GM21367 (cell line): ENCODE measurements at regions not wholly inside any gene's neighbourhood (a gene's known extent, or its start where the extent isn't known, plus 50 kb on each side); places are given as distances from the start of the nearest gene placed in this dataset.

Experiments
- ATAC-seq: cut with Tn5 transposase; IDR thresholded peaks from one replicate; pipeline ENCODE4 v1.9.1; 2021; ENCODE audit not compliant: unreplicated experiment

GRCh38 chr10:118472415-118473304 lies 122.8 kb downstream of the PRLHR start:
- no peak for ATAC-seq

DNA sequence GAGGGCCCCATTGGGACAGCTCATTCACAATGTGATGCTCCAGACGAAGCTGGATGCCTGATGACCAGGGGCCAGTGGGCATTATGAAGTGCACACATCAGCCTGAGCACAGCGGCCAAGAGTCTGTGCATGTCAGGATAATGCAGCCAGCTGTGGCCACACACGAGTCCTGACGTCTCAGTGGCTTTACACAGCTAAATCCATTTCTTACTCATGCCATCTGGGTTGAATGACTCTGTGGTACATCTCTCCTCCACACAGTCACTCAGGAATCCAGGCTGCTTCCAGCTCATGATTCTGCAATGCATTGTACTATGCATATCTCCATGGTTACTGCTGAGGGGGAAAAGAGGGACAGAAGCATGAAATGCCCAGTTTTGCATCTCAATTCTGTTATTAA lies 123.6 kb downstream of the PRLHR start:
- no peak for ATAC-seq

GRCh38 chr10:118470470-118470869 lies 125.0 kb downstream of the PRLHR start:
- ATAC-seq, result no peak

GRCh38 chr10:118467200-118467599 lies 125.1 kb upstream of the FAM204A start:
- no peak for ATAC-seq

DNA sequence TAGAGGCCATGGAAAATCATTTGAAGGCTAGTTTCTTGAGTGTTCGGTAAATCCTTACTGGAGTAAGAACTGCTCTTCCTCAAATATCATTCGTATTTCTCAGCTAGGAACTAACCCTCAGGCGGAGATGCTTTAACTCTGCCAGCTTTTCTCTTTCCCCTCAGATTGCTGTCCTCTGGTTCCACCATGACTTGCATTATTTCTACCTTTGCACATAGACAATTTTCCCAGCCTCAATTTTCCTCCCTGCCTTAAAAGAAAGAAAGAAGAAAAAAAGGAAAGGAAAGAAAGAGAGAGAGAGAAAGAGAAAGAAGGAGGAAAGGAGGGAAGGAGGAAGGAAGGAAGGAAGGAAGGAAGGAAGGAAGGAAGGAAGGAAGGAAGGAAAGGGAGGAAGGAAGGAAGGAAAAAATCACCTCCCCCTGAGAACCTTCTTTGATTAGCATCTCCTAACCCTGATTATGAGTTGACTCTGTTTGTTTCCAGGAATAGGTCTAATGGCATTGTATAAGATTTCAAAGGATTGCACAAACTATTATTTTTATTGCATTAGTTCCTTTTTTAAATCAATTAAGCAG lies 123.3 kb upstream of the FAM204A start:
- no peak for ATAC-seq

GRCh38 chr10:118463740-118464139 lies 121.6 kb upstream of the FAM204A start:
- no peak for ATAC-seq

DNA sequence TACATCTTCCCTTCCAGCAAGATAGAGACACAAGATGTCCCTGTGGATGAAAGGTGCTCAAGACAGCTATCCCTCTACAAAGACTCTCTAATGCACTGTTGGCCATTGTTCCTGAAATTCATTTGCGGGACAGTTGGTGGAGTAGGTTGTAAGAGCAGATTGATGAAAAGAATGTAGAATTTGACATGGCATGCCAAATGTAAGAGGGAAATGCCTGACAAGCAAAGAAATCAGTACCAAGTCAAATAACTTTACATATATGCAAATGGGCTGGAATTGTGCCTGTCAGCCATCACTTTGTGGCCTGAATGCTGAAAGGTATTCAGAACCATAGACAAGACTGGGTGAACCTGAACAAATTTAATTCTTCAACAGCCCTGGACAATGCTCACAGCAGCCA lies 120.3 kb upstream of the FAM204A start:
- ATAC-seq, result no peak

DNA sequence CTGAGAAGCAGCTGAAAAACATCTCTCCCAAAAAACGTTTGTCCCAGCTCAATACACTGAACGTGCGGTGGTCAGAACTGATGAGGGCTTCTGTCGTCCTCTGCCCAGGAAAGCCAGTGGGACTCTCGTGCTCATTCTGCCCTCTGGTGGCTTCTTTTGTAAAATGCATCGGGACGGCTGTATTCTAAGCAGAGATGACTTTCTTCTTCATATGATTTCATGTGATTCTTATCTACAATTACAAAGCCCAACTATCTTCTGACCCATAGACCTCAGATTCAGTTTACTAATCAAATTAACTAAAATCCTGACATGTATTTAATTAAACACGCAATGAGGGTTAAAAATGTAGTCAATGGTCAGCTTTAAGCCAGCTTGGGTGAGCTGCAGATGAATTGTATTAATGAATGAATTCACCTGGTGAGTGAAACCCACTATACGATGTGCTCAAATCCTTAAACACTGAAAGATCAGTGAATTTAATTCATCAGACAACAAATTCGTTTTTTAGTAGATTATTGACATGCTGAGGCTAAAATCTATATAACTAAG lies 117.6 kb upstream of the FAM204A start:
- ATAC-seq, result peak; percentile 79

GRCh38 chr10:118458957-118459641 lies 117.0 kb upstream of the FAM204A start:
- no peak for ATAC-seq

DNA sequence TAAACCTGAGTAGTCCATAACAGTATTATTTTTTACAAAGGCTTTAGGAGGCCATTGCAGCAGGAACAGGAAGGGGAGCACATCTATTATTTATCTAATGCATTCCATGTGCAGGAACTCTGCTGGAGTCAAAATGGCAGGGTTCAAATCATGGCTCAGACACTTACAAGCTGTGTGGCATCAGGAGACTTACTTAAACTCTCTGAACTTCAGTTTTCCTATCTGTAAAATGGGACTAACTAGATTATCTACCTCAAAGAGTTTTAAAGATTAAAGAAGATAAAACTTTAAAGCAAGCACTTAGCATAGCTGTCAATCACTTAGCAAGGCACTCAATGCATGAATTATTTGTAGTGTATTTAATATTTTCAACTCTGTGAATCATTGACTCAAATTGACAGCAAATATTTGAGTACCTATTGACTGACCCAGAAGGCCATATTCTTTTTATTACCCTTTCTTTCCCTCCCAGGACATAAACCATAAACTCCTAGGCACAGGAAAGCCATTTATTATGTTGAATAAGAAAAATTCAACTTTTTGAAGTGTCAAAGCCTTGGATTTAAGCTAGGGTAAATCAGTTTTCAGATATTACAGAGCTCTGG lies 115.8 kb upstream of the FAM204A start:
- no peak for ATAC-seq

DNA sequence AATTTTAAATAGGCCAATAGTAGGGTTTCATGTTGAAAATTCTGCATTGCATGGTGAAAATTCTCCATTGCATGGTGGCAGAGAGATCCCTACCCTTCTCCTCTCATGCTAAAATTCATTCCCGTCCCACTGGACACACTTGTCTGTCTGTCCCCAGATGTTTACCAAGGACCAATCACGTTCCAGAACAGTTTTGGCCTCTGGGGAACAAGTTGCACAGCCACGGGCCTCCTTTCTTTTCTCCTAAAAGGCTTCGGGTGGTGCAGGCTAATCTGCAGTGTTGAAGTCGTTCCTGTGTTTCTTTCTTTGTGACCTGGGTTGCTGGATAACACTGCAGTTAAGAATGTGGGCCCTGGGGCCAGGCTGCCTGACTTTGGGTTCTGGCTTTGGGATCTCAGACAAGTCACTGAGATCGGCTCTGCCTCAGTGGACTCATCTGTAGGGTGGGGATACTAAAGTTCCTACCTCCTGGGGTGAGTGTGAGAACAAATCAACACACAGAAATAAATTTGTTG lies 113.1 kb upstream of the FAM204A start:
- no peak for ATAC-seq

DNA sequence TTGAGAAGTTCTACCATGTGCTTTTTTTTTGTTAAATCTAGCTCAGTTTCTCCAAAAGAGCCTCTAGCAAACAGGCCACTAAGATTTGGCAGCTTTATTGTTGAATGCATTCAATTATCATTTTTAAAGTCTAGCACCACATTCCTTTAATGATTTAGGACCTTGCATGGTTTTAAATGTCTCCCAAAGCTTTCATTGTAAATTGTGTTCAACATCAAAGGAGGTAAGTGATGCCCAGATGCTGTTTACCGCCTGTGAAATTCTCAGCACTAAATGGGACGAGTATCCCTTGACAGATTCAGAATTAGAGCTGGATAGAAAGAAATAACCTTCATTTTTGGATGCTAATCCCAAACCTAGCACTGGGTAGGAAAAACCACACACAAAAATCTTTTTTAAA lies 112.1 kb upstream of the FAM204A start:
- no peak for ATAC-seq

GRCh38 chr10:118452098-118452497 lies 110.0 kb upstream of the FAM204A start:
- no peak for ATAC-seq

GRCh38 chr10:118449521-118449920 lies 107.4 kb upstream of the FAM204A start:
- ATAC-seq, result no peak

DNA sequence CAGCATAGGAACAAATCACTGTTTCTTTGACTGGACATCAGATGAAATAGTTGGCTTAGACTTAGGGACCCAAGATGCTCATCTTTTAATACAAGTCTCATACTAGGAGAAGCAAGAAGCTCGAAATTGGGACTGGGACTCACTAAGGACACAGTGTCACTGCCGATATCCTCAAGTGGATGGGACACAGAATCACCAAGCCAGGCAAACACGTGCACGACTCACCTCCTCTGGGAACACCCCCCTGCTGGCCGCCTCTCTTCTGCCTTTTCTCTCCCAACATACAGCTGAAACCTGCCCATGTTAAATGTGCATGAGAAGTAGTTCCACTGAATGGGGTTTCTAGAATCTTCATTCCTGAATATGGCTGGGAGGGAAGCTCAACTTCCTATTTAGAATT lies 106.6 kb upstream of the FAM204A start:
- ATAC-seq, result no peak

DNA sequence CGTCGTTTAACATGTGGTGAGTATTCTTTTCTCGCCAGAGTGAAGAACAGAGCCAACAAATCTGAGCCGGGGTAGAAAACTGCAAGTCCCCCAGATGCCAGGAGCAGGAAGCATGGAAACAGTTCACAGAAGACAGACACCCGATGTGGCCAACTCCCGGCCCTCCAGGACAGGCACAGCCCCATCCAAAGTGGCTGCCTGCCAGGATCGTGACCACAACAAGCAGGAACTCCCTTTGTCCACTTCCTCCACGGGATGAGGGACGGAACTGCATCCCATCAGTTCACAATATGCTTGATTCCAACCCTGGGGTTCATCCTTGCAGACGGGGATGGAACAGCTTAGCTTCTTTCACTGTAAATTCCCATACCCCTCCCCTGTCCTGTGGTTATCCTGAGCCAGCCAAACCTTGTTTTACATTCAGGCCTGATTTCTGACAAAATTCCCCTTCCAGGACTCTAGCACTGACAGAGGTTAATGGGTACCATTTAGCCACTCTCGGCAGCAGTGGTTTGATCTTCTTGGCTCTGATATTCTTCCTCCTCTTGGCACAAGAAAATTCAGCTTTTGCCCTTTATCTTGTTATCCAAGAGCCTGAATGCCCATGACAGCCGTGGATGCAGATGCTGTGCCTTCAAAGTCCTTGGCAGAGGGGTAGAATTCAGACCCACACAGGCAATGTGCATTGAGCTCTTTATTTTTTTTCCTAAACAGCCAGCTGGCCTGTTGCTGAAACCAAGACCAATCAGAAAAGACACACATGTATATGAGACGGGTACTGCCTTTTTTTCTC lies 105.5 kb upstream of the FAM204A start:
- no peak for ATAC-seq

GRCh38 chr10:118445535-118445934 lies 103.4 kb upstream of the FAM204A start:
- no peak for ATAC-seq

GRCh38 chr10:118444069-118444468 lies 101.9 kb upstream of the FAM204A start:
- ATAC-seq, result no peak

- no peak for ATAC-seq
Measured at GRCh38 chr10:118442032-118442431, 99.9 kb upstream of the FAM204A start.

DNA sequence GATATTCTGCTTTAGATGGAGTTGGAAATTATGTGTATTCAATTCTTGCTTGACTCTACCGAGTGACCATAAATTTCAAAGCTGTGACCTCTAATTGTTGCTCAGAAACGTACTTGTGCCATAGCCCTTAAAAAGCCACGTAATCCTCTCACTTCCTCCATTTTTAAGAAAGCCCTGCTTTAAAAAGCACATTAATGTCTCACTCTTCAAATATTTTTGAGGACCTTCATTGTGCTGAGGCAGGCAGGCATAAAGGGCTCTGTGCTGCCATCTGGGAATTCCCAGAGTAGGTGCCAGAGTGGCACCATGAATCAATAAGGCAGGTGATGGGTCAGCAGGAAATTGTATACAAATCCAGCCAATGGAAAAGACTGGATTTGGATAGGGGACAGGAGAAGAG lies 97.7 kb upstream of the FAM204A start:
- no peak for ATAC-seq
